HuH-7 (cell line): ENCODE measurements at regions not wholly inside any gene's neighbourhood (a gene's known extent, or its start where the extent isn't known, plus 50 kb on each side); places are given as distances from the start of the nearest gene placed in this dataset.

ENCODE experiments used
- DNase-seq: peaks from one replicate; pipeline ENCODE4 v3.0.0; 2011; ENCODE audit warnings: low spot score

GRCh38 chr1:56442290-56442877 is 137.0 kb downstream of the PLPP3 start:
- no peak for DNase-seq

GRCh38 chr1:56441601-56442000 is 137.8 kb downstream of the PLPP3 start:
- no peak for DNase-seq

- DNase-seq = no peak
Measured at GRCh38 chr1:56439610-56440264, 139.6 kb downstream of the PLPP3 start.

- DNase-seq = no peak
Measured at GRCh38 chr1:56438901-56439551, 140.3 kb downstream of the PLPP3 start.

GRCh38 chr1:56437959-56438358 is 141.4 kb downstream of the PLPP3 start:
- no peak for DNase-seq

- DNase-seq = no peak
Measured at GRCh38 chr1:56436912-56437417, 142.4 kb downstream of the PLPP3 start.

- DNase-seq = no peak
Measured at GRCh38 chr1:56436296-56436695, 143.1 kb downstream of the PLPP3 start.

- DNase-seq = no peak
Measured at GRCh38 chr1:56435434-56436262, 143.7 kb downstream of the PLPP3 start.

- DNase-seq = no peak
Measured at GRCh38 chr1:56434740-56435139, 144.6 kb downstream of the PLPP3 start.

GRCh38 chr1:56434025-56434424 is 145.3 kb downstream of the PLPP3 start:
- DNase-seq = no peak

- DNase-seq = no peak
Measured at GRCh38 chr1:56433056-56433577, 146.2 kb downstream of the PLPP3 start.

GRCh38 chr1:56432166-56432971 is 147.0 kb downstream of the PLPP3 start:
- no peak for DNase-seq

- DNase-seq = no peak
Measured at GRCh38 chr1:56430141-56430839, 149.1 kb downstream of the PLPP3 start.

- no peak for DNase-seq
Measured at GRCh38 chr1:56429288-56429687, 150.1 kb downstream of the PLPP3 start.

GRCh38 chr1:56426587-56427381 is 152.6 kb downstream of the PLPP3 start:
- no peak for DNase-seq

- no peak for DNase-seq
Measured at GRCh38 chr1:56425494-56426037, 153.8 kb downstream of the PLPP3 start.

GRCh38 chr1:56424744-56425493 is 154.4 kb downstream of the PLPP3 start:
- no peak for DNase-seq

- no peak for DNase-seq
Measured at GRCh38 chr1:56423716-56424115, 155.6 kb downstream of the PLPP3 start.

- no peak for DNase-seq
Measured at GRCh38 chr1:56418151-56418631, 161.2 kb downstream of the PLPP3 start.
